ENCODE measurements at regions not wholly inside any gene's neighbourhood (a gene's known extent, or its start where the extent isn't known, plus 50 kb on each side); places are given as distances from the start of the nearest gene placed in this dataset.
A peak's percentile ranks its signal among the peaks of the same experiment; 100 is the strongest.

- no peak for DNase-seq (ENCODE audit: low spot score)
Observed at GRCh38 chr1:72837781-72838180, 555.4 kb upstream of the NEGR1 start.

- DNase-seq (ENCODE audit: low spot score): no peak
Observed at GRCh38 chr1:72830606-72831390, 548.5 kb upstream of the NEGR1 start.

- no peak for DNase-seq (ENCODE audit: low spot score)
Observed at GRCh38 chr1:72827278-72827677, 544.9 kb upstream of the NEGR1 start.

GRCh38 chr1:72804541-72804940 is 522.2 kb upstream of the NEGR1 start:
- DNase-seq (ENCODE audit: low spot score): no peak

GRCh38 chr1:72781038-72781437 is 498.7 kb upstream of the NEGR1 start:
- no peak for DNase-seq (ENCODE audit: low spot score)

- no peak for DNase-seq (ENCODE audit: low spot score)
Observed at GRCh38 chr1:72780212-72780611, 497.9 kb upstream of the NEGR1 start.

GRCh38 chr1:72777918-72778317 is 495.6 kb upstream of the NEGR1 start:
- DNase-seq (ENCODE audit: low spot score): peak; percentile 50

GRCh38 chr1:72763481-72763880 is 481.1 kb upstream of the NEGR1 start:
- DNase-seq (ENCODE audit: low spot score): no peak

- DNase-seq (ENCODE audit: low spot score): no peak
Observed at GRCh38 chr1:72759486-72759885, 477.1 kb upstream of the NEGR1 start.

- DNase-seq (ENCODE audit: low spot score): no peak
Observed at GRCh38 chr1:72757843-72758242, 475.5 kb upstream of the NEGR1 start.

- no peak for DNase-seq (ENCODE audit: low spot score)
Observed at GRCh38 chr1:72745413-72745812, 463.1 kb upstream of the NEGR1 start.

- DNase-seq (ENCODE audit: low spot score): no peak
Observed at GRCh38 chr1:72734415-72734814, 452.1 kb upstream of the NEGR1 start.

GRCh38 chr1:72724951-72725861 is 442.9 kb upstream of the NEGR1 start:
- DNase-seq (ENCODE audit: low spot score): no peak

GRCh38 chr1:72705921-72706320 is 423.6 kb upstream of the NEGR1 start:
- DNase-seq (ENCODE audit: low spot score): no peak

GRCh38 chr1:72704841-72705477 is 422.6 kb upstream of the NEGR1 start:
- no peak for DNase-seq (ENCODE audit: low spot score)

- DNase-seq (ENCODE audit: low spot score): no peak
Observed at GRCh38 chr1:72697410-72697809, 415.1 kb upstream of the NEGR1 start.

- DNase-seq (ENCODE audit: low spot score): no peak
Observed at GRCh38 chr1:72693899-72694298, 411.6 kb upstream of the NEGR1 start.

GRCh38 chr1:72693376-72693775 is 411.0 kb upstream of the NEGR1 start:
- DNase-seq (ENCODE audit: low spot score): peak; percentile 59

- DNase-seq (ENCODE audit: low spot score): no peak
Observed at GRCh38 chr1:72690871-72691270, 408.5 kb upstream of the NEGR1 start.

GRCh38 chr1:72678683-72679082 is 396.3 kb upstream of the NEGR1 start:
- no peak for DNase-seq (ENCODE audit: low spot score)

- no peak for DNase-seq (ENCODE audit: low spot score)
Observed at GRCh38 chr1:72670902-72671301, 388.6 kb upstream of the NEGR1 start.

GRCh38 chr1:72662918-72663317 is 380.6 kb upstream of the NEGR1 start:
- no peak for DNase-seq (ENCODE audit: low spot score)
